ENCODE measurements at regions not wholly inside any gene's neighbourhood (a gene's known extent, or its start where the extent isn't known, plus 50 kb on each side); places are given as distances from the start of the nearest gene placed in this dataset.

- no peak for TF ChIP-seq CTCF (IDR thresholded peaks at IDR 0.05; ENCODE audit: control insufficient read depth, extremely low read depth, insufficient read depth)
- no peak overlapping the region for H3K4me3 ChIP-seq (ENCODE audit: low read depth, low read length)
- DNase-seq (ENCODE audit: low read depth): no peak
These were observed 334.6 kb downstream of the CDC5L start for GRCh38 chr6:44721954-44722578.

GRCh38 chr6:44722736-44723135 lies 335.2 kb downstream of the CDC5L start:
- no peak for DNase-seq (ENCODE audit: low read depth)
- no peak for TF ChIP-seq CTCF (IDR thresholded peaks at IDR 0.05; ENCODE audit: control insufficient read depth, extremely low read depth, insufficient read depth)
- H3K4me3 ChIP-seq (ENCODE audit: low read depth, low read length): no peak overlapping the region

- TF ChIP-seq CTCF (IDR thresholded peaks at IDR 0.05; ENCODE audit: control insufficient read depth, extremely low read depth, insufficient read depth): no peak
- no peak for DNase-seq (ENCODE audit: low read depth)
- no peak overlapping the region for H3K4me3 ChIP-seq (ENCODE audit: low read depth, low read length)
These were observed 336.1 kb downstream of the CDC5L start for GRCh38 chr6:44723439-44724197.

- H3K4me3 ChIP-seq (ENCODE audit: low read depth, low read length): no peak overlapping the region
- DNase-seq (ENCODE audit: low read depth): no peak
- no peak for TF ChIP-seq CTCF (IDR thresholded peaks at IDR 0.05; ENCODE audit: control insufficient read depth, extremely low read depth, insufficient read depth)
These were observed 337.6 kb downstream of the CDC5L start for GRCh38 chr6:44725070-44725469.

GRCh38 chr6:44727651-44728630 lies 340.4 kb downstream of the CDC5L start:
- H3K4me3 ChIP-seq (ENCODE audit: low read depth, low read length): no peak overlapping the region
- no peak for TF ChIP-seq CTCF (IDR thresholded peaks at IDR 0.05; ENCODE audit: control insufficient read depth, extremely low read depth, insufficient read depth)
- no peak for DNase-seq (ENCODE audit: low read depth)

- no peak for TF ChIP-seq CTCF (IDR thresholded peaks at IDR 0.05; ENCODE audit: control insufficient read depth, extremely low read depth, insufficient read depth)
- peak; percentile 82 for DNase-seq (ENCODE audit: low read depth)
- no peak overlapping the region for H3K4me3 ChIP-seq (ENCODE audit: low read depth, low read length)
These were observed 343.4 kb downstream of the CDC5L start for GRCh38 chr6:44730771-44731391.

Data from LNCaP clone FGC (cell line).